GM18508 (cell line): ENCODE measurements at regions not wholly inside any gene's neighbourhood (a gene's known extent, or its start where the extent isn't known, plus 50 kb on each side); places are given as distances from the start of the nearest gene placed in this dataset.
A peak's percentile ranks its signal among the peaks of the same experiment; 100 is the strongest.

Experiments
- ATAC-seq: cut with Tn5 transposase; IDR thresholded peaks from one replicate; pipeline ENCODE4 v1.9.1; 2021; ENCODE audit warnings: moderate number of reproducible peaks; ENCODE audit not compliant: insufficient read depth, unreplicated experiment

DNA sequence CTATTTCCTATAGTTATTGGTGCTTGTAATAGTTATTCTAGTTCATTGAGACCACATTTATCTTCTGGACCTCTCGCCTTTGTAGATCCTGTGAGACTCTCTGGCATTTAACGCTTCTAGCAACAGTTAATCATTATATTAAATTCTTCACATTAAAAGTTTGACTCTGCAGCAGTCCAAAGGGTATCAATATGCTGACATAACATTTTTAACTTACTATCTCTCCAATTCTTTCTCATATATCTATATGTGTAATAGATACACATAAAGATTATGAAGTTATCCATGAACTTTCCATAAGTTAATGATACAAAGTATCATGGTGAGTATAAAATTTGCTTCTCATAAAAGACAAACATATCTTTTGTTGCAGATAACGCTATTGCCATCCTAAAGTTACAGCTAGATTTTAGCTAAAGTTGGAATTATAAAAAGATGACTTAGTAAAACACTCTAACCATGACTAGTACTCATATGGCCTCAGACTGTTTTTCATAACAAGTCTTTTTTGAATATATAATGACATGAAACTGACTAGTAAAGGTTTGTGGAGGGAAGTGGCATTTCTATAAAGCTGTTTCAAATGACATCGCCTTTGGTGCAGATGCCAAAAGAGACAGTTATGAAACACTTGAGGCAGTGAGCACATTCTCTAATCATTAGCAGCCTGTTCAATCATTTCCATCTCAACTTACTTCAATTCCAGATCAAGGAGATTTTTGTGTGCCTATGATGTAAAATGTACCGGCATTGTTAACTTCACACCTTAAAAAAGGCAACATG is 379.3 kb upstream of the CBLB start:
- ATAC-seq = peak; percentile 75

DNA sequence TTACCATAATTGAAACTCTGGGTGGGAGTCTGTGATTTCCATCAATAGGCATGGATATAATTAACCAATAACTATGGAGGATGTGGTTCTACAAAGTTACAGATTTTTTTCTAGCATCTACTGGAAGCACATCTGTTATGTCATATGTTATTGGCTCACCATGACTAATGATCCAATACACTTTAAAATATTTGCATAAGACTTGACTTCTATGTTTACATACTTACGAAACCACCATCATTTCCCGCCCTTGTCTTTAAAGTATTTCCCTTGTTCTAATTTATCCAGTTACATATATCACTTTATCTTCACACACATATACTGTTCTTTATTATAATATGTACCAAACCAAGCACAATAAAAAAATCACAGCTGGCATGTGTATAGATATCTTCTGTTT is 380.3 kb upstream of the CBLB start:
- no peak for ATAC-seq

DNA sequence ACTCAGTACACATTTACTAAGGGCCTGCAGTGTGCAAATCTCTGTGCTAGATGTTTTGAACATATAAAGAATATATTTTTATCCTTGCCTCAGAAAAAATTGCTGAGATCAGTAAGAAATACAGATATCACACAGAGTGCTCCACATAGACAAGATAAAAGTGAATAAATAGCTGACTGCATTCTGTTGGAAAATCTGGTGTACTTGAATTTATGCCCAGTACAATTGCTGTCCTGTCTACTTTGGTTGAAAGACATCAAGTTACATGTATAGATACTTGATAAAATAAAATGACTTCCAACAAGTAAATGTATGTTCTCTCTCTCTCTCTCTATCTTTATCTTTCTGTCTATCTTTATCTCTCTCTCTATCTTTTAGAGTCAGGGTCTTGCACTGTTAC is 381.2 kb upstream of the CBLB start:
- ATAC-seq = no peak

DNA sequence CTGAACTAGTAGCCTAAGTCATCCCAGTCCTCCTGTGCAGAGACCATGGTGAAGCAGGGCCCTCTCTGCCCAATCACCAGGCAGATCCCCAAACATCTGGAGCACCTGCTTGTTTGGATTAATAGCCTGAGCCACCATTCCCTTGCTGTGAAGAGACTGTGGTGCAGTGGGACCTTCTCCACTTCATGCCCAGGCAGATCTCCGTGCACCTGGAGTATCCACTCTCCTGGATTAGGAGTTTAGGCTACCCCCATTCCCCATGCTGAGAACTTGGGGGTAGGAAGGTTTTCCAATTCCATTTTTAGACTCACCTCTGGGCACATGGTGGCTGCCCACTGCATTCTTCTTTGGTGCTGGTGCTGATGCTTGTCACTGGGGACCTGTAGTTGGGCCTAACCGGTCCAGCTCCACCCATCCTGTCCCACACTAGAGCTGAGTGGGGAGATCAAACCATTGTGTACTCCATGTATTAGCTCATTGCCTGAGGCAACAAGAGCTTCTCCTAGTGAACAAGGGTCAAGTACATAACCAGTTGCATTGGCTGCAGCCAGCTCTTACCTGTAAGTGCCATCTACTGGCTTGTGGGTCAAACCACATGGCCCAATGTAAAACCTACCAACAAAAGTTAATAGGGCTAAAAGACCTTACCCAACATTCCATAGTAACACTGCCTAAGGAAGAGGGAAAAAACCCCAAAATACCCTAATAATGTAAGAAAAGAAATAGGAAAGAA is 382.5 kb upstream of the CBLB start:
- no peak for ATAC-seq

DNA sequence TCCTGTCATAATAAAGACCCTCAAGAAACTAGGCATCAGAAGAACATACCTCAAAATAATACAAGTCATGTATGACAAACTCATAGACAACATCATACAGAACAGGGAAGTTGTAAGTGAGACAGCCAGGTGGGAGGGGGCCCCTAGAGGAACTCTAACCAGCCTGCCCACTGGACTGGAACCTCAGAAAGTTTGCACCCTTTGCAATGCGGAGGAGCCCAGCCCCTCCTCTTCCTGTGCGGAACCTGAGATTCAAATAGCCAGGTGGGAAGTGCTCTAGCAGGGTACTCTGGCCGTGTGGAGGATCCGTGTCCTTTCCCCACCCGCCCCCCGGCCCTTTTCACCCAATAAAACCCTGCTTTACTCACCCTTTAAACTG is 387.0 kb upstream of the CBLB start:
- ATAC-seq = peak; percentile 89

DNA sequence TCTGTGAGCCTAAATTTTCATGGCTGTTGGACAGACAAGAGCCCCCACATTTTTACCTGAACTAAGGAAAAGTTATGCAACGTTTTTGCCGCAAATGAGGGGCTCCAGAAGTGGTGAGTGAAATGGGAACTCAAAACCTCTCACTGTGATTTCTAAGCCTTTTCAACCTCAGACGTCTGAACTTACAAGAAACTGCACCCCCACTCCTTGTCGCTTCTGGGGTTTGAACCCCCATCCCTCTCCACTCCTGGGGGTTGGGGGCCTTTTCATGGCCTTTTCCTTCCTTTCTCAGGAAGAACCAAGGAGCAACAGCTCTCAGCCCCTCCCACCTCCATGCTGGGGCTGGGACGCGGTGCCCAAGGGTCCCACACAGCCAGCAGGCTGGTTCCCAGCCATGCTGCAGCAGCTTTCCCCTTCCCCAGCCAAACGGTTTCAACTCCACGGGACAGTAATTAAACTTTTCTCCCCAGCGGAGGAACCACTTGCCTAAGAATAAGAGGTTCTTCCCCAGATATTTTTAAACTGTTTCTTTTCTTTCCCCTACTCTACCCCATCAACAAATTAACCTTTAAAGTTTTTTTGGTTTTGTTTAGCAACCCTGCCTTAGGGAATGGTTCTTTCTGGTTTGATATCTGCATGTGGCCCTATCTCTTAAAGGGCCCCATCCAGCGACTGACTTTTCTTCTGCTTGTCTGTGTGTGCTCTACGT is 387.6 kb upstream of the CBLB start:
- no peak for ATAC-seq

DNA sequence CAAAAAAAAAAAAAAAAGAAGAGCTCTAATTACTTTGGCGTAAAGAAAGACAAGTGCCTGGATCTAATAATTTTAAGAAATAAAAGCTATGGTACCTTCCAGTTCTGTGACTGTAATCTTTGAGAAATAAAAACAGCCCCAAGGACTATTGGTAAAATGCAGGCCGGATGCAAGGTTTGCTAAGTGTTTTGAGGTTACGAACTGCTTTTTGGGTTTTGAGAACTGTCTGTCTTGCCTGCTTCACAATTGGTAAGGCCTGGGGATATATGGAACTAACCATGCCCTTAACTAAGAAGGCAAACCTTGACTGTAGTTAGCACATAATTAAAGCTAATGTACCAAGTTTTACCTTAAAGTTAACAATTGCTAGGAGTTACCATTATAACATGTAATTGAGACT is 388.4 kb upstream of the CBLB start:
- no peak for ATAC-seq

DNA sequence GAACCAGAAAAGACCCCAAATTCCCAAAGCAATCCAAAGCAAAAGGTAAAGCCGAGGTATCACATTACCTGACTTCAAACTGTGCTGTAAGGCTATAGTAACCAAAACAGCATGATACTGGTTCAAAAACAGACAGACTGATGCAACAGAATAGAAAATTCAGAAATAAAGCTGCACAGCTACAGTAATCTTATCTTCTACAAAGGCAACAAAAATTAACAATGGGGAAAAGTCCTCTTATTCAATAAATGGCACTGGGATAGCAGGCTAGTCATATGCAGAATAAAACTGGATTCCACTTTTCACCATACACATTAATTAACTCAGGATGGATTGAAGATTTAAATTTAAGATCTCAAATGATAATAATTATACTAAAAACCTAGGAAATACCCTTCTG is 392.6 kb upstream of the CBLB start:
- no peak for ATAC-seq

DNA sequence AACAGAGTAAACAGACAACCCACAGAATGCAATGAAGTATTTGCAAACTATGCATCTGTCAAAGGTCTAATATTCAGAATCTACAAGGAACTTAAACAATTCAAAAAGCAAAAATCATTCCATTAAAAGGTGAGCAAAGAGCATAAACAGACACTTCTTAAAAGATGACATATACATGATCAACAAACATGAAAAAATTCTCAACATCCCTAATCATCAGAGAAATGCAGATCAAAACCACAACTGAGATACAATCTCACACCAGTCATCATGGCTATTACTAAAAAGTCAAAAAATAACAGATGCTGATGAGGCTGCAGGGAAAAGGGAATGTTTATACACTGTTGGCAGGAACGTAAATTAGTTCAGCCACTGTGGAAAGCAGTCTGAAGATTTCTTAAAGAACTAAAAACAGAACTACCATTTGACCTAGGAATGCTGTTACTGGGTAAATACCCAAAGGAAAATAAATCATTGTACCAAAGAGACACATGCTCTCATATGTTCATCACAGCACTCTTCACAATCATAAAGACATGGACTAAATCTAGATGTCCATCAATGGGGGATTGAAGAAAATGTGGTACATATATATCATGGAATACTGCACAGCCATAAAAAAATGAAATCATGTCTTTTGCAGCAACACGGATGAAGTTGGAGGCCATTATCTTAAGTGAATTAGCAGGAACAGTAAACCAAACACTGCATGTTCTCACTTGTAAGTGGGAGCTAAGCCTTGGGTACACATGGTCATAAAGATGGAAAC is 393.3 kb upstream of the CBLB start:
- ATAC-seq = no peak

DNA sequence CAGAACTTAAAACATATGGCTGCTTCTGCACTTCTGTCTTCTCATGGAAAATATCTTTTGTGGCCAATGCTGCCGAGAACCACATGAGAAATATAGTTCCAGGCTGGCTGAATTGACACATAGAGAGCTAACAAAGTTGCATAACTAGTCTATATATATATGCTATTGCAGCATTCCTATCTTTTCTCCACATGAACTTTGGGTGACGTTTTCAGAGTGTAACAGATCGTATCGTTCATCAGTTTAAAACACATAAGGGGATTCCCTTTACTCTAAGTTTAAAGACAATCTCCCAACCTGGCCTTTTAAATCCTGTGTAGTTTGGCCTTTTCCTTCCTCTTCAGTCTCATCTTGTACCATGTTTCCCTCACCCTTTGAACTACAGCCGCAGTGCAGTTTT is 394.2 kb upstream of the CBLB start:
- no peak for ATAC-seq

DNA sequence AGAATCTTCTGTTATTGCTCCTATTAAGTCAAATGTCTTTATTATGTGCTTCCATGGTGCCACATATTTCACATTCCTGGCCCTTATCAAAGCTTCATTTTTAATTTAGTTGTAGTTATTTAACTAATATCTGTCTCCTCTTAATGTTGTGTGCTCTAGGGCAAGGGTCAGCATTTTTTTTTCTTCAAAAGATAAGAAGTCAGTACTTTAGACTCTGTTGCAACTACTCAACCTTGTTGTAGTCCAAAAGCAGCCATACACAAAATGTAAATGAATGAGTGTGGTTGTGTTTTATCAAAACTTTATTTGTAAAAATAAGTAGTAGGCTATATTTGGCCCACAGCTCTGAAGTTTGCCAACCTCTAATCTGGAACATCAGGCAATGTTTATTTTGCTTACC is 394.7 kb upstream of the CBLB start:
- ATAC-seq = no peak

DNA sequence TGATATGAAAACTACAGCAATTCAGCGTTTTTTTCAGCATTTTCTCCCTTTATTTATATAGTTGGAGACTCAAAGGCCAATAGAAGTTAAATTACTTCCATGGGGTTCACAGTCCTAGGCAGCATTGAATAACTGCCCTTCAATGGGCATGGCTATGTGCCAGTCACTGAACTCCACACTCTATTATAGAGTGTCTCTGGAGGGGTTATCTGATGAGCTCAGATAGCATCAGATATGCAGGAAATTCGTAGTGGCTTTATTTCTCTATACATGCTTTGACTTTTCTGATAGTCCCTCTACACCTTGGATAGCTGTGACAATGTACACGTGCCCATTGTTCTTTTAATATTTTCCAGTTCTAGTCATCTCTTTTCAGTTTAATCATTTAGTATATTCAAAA is 396.9 kb upstream of the CBLB start:
- no peak for ATAC-seq

DNA sequence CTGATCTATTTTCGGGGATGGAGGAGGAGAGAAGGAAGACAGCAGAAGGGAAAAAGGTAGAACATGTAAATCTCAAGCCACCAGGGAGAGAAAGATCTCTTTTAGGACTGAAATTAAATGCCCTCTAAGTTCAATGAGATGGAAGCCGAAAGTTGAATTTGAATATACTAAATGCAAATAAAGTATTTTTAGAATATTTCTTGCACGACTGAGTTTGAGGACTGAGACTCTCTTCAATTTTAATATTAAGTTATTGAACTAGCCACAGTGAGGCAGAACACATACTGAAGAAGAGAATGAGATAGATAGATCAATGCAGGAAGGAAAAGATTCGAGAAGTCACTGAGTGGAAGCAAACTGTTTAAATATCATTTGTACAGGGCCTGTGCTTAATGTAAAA is 399.9 kb upstream of the CBLB start:
- no peak for ATAC-seq

DNA sequence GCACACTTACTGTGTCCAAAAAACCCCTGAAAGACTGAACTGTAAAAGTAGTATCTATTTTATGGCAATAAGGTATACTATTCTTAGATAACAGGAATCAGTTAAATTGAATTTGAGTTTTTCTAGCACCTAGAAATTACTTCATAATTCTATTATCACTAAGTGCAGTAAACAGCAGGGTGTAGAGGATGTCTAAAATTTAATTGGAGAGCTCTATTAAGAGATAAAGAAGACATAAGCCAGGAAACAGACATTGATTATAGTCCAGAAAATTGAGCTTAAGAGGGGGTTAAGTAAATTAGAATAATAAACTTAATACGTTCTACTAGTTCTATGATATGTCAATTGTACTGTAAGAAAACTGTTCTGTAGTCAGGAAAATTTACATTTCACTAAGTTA is 403.5 kb upstream of the CBLB start:
- no peak for ATAC-seq

DNA sequence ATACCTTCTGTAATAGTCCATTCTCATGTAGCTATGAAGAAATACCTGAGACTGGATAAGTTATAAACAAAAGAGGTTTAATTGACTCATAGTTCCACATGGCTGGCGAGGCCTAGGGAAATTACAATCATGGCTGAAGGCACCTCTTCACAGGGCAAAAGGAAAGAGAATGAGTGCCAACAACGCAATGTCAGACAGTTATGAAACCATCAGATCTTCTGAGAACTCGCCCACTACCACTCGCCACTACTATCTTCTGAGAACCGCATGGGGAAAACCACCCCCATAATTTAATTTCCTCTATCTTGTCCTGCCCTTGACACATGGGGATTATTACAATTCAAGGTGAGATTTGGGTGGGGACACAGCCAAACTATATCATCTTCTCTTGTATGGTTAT is 406.8 kb upstream of the CBLB start:
- no peak for ATAC-seq

DNA sequence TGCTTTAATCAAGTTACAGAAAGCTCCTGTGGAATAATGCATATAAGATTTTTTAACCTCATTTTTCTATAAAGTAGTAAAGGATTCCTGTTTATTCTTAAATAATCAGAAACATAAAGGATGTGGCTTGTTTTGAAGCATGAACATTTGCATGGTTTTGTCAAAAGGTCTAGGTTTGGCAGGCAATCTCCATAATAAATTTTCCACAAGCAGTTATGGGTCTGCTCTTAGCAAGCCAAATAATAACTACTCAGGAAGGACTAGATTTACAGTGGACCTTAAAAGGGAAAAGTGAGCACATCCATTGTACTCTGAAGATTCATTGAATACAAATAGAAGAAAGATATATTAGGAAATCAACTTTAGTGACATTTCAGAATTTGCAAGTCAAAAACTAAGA is 407.3 kb upstream of the CBLB start:
- ATAC-seq = no peak

DNA sequence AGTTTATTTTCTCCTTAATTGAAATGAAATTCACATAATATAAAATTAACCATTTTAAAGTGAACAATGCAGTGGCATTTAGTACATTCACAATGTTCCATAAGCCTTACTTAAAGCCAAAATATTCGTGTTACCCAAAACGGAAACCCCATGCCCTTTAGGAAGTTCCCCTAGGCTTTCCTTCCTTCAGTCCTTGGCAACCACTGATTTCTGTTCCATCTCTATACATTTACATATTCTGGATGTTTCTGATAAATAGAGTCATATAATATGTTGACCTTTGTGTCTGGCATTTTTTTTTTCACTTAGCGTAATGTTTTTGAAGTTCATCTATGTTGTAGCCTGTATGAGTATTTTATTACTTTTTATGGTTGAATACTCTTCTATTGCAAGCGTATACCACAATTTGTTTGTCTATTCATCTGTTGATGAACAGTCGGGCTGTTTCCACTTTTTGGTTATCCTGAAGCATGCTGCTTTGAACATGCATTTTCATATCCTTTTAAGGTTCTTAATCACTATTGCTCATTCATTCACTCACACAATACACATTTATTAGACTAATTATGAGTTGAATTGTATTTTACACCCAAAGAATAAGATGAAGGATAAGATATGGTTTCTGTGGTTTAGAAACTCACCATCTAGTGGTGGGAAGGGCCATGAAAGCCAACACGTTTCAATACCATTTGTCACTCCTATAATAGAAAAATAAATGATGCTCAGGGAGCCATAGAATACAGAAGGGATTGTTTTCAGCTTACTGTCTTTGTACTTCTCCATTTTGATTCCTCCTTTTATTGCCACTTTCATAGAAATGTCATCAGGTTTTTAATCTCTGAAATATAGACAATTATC is 408.2 kb upstream of the CBLB start:
- ATAC-seq = no peak

DNA sequence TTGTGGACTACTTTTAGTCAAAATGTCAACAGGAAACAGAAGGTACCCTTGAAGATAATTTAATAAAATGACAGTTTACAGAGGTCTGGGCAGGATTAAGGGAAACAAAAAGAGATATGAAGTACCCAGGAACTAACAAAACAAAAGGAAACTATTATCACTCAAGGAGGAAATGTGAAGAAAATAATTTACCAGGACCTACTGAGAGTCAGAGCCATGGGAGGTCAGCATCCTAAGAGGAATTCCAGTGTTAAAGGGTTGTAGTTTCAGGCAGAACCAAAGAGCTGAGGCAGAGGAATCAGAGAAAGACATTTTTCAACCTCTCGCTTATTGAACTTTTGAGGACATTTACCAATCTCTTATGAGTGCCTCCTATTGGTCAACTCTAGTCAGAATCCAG is 408.9 kb upstream of the CBLB start:
- no peak for ATAC-seq

DNA sequence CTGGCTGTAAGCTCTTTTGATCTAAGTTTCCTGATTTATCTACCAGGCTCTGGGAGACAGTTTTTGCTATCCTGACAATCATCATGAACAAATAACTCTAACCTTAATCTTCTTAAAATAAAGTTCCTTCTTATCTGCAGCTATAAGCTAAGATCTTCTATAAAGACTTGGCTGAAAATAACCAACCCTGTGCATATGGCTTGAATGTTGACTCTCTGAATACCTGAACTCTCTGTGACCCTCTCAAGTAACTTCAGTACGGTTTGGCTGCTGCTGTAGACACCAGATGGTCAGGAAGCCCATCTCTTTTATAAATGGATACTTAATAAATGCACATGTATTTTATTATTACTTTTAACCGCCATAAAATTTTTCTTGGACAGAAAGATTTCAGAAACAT is 412.4 kb upstream of the CBLB start:
- no peak for ATAC-seq

DNA sequence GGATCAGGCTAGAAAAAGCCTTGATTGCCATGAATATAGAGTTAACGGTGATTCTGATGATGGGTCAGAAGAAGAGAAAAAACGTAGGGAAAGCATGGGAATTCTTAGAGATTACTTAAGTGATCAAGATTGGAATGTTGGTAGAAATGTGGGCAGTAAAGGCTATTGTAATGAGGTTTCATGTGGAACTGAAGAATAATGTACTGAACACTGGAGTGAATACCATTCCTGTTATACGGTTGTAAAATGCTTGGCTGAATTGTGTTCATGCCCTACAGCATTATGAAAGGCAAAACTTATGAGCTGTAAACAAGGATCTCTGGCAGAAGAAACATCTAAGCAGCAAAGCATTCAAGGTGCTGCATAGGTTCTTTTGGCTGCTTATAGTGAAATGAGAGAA is 414.1 kb upstream of the CBLB start:
- ATAC-seq = no peak
